ENCODE measurements at regions not wholly inside any gene's neighbourhood (a gene's known extent, or its start where the extent isn't known, plus 50 kb on each side); places are given as distances from the start of the nearest gene placed in this dataset.
"Not testable (repeated sequence)": the region's sequence is repeated elsewhere in the genome, so short reads cannot be mapped to it uniquely, and the experiment has no call there.

DNA sequence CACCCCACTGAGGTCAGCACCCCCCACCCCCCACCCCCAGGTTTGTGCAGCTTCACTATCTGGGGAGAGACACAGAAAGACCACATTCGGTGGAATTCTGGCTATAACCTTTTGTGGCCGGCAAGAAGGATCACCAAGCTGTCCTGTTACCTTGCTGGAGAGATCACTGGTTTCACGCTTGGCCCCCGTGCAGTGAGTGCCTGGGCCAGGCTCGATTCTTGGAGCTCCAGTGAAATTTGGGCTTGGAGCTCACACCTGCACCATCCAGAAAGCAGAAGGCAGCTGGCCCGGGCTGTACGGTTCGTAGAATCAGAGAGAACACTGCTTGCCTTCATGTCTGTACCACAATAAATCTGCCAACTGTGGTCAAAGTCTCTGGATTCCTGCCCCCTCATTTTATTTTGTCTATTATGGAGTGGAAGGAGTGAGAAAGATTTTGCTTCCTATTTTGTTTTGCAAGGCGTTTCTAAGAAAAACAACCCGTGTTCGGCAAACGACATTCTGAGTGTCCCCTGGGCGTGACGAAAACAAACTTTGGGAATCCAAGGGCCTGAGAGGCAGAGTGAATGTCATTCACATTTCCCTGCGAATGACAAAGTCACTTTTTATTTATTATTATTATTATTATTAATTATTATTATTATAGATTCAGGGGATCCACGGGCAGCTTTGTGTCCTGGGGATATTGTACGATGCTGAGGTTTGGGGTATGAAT lies 2845.2 kb downstream of the RPIA start:
- H3K9me3 ChIP-seq (ENCODE audit: control insufficient read depth in 2 of 2, insufficient read depth in 1 of 2, low read depth in 1 of 2, low read length in 1 of 2); H3K27me3 ChIP-seq (ENCODE audit: control insufficient read depth in 3 of 3, insufficient read depth in 3 of 3, low read length in 3 of 3); H3K27ac ChIP-seq (ENCODE audit: low read depth in 1 of 3, low read length in 2 of 3); H3K4me1 ChIP-seq (ENCODE audit: control insufficient read depth in 3 of 3, insufficient read depth in 2 of 3, low read depth in 1 of 3, low read length in 2 of 3); H3K4me3 ChIP-seq (ENCODE audit: low read depth in 1 of 3, low read length in 3 of 3); DNase-seq; FAIRE-seq; H3K36me3 ChIP-seq (ENCODE audit: control insufficient read depth in 3 of 3, insufficient read depth in 2 of 3, low read depth in 1 of 3, low read length in 3 of 3): not testable (repeated sequence)
- WGBS, 3 donors: 70 to 79% (median 71%) methylated on average over 12 to 15 of the region's 17 CpGs

DNA sequence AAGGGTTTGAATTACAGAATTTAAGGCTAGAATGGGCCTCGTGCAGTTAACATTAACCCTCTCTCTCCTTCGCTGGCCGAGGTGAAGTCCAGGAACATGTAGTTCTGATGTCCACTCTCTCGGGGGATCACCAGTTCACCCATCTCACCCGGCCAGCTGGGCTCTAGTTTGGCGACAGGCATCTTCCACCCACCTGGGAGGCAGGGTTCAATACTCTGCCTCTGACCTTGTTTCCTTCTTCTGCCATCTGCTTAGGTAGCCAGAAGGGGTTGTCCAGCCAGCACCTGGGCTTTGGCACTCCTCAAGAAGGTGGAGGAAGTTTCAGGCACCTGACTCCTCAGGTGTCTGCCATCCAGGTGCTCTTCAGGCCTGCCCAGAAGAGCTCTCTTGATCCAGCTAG lies 2857.8 kb downstream of the RPIA start:
- not testable (repeated sequence) for H3K27ac ChIP-seq (ENCODE audit: low read depth in 1 of 3, low read length in 2 of 3); DNase-seq; H3K4me3 ChIP-seq (ENCODE audit: low read depth in 1 of 3, low read length in 3 of 3); H3K4me1 ChIP-seq (ENCODE audit: control insufficient read depth in 3 of 3, insufficient read depth in 2 of 3, low read depth in 1 of 3, low read length in 2 of 3); FAIRE-seq; H3K36me3 ChIP-seq (ENCODE audit: control insufficient read depth in 3 of 3, insufficient read depth in 2 of 3, low read depth in 1 of 3, low read length in 3 of 3); H3K9me3 ChIP-seq (ENCODE audit: control insufficient read depth in 2 of 2, insufficient read depth in 1 of 2, low read depth in 1 of 2, low read length in 1 of 2); H3K27me3 ChIP-seq (ENCODE audit: control insufficient read depth in 3 of 3, insufficient read depth in 3 of 3, low read length in 3 of 3)
- WGBS, 3 donors: 76 to 79% (median 78%) methylated on average over 6 of the region's 6 CpGs

DNA sequence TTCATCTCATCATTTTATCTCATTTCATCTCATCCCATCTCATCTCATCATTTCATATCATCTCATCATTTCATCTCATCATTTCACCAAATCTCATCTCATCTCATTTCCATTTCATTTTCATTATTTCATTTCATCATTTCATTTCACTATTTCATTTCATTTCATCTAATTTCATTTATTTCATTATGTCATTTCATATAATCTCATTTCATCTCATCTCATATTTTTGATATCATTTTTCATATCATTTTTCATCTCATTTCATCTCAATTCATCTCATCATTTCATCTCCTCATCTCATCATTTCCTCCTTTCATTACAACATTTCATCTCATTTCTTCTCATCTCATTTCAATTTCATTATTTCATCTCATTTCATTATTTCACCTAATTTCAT lies 2866.8 kb downstream of the RPIA start:
- not testable (repeated sequence) for H3K4me1 ChIP-seq (ENCODE audit: control insufficient read depth in 3 of 3, insufficient read depth in 2 of 3, low read depth in 1 of 3, low read length in 2 of 3); H3K4me3 ChIP-seq (ENCODE audit: low read depth in 1 of 3, low read length in 3 of 3); H3K27me3 ChIP-seq (ENCODE audit: control insufficient read depth in 3 of 3, insufficient read depth in 3 of 3, low read length in 3 of 3); DNase-seq; H3K9me3 ChIP-seq (ENCODE audit: control insufficient read depth in 2 of 2, insufficient read depth in 1 of 2, low read depth in 1 of 2, low read length in 1 of 2); H3K27ac ChIP-seq (ENCODE audit: low read depth in 1 of 3, low read length in 2 of 3); H3K36me3 ChIP-seq (ENCODE audit: control insufficient read depth in 3 of 3, insufficient read depth in 2 of 3, low read depth in 1 of 3, low read length in 3 of 3)
- peak; percentile 64 for FAIRE-seq

DNA sequence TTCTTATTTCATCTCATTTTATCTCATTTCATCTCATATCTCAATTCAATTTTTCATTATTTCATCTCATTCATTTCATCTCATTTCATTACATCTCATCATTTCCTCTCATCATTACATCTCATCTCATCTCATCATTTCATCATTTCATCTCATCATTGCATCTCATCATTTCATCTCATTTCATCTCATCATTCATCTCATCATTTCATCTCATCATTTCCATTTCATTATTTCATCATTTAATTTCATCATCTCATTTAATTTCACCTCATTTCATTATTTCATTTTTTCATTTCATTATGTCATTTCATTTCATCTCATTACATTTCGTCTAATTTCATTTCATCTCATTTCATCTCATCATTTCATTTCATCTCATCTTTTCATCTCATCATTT lies 2867.8 kb downstream of the RPIA start:
- not testable (repeated sequence) for DNase-seq; H3K27me3 ChIP-seq (ENCODE audit: control insufficient read depth in 3 of 3, insufficient read depth in 3 of 3, low read length in 3 of 3); H3K27ac ChIP-seq (ENCODE audit: low read depth in 1 of 3, low read length in 2 of 3); H3K4me1 ChIP-seq (ENCODE audit: control insufficient read depth in 3 of 3, insufficient read depth in 2 of 3, low read depth in 1 of 3, low read length in 2 of 3); FAIRE-seq; H3K9me3 ChIP-seq (ENCODE audit: control insufficient read depth in 2 of 2, insufficient read depth in 1 of 2, low read depth in 1 of 2, low read length in 1 of 2); H3K4me3 ChIP-seq (ENCODE audit: low read depth in 1 of 3, low read length in 3 of 3); H3K36me3 ChIP-seq (ENCODE audit: control insufficient read depth in 3 of 3, insufficient read depth in 2 of 3, low read depth in 1 of 3, low read length in 3 of 3)
- WGBS, 3 donors: no CpG with 5 or more reads among the region's 1 CpG

DNA sequence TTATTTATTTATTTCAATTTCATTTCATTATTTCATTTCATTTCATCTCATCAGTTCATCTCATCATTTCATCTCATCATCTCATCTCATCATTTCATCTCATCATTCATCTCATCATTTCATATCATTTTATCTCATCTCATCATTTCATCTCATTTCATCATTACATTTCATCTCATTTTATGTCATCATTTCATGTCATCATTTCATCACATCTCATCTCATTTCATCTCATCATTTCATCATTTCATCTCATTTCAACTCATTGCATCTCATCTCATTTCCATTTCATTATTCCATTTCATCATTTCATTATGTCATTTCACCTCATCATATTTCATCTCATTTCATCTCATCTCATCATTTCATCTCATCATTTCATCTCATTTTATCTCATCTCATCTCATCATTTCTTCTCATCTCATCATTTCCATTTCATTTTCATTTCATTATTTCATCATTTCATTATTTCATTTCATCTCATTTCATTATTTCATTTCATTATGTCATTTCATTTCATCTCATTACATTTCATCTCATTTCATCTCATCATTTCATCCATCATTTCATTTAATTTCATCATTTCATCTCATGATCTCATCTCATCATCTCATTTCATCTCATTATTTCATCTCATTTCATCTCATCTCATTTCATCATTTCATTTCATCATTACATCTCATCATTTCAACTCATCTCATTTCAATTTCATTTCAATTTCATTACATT lies 2868.6 kb downstream of the RPIA start:
- not testable (repeated sequence) for DNase-seq

DNA sequence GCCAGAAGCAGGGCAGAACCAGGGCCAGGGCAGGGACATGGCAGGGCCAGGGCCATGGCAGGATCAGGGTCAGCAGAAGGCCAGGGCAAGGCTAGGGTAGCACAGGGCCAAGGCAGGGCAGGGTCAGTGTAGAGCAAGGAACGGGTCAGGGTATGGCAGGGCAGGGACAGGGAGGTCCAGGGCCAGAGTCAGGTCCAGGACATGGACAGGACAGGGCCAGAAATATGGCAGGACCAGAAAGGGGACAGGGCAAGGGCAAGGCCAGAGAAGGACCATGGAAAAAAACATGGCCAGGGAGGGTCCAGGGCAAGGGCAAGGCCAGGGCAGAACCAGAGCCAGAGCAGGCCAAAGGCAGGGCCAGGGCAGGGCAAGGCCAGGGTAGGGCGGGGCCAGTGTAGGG lies 2870.7 kb downstream of the RPIA start:
- FAIRE-seq; H3K9me3 ChIP-seq (ENCODE audit: control insufficient read depth in 2 of 2, insufficient read depth in 1 of 2, low read depth in 1 of 2, low read length in 1 of 2); H3K4me3 ChIP-seq (ENCODE audit: low read depth in 1 of 3, low read length in 3 of 3); DNase-seq; H3K27ac ChIP-seq (ENCODE audit: low read depth in 1 of 3, low read length in 2 of 3); H3K36me3 ChIP-seq (ENCODE audit: control insufficient read depth in 3 of 3, insufficient read depth in 2 of 3, low read depth in 1 of 3, low read length in 3 of 3); H3K4me1 ChIP-seq (ENCODE audit: control insufficient read depth in 3 of 3, insufficient read depth in 2 of 3, low read depth in 1 of 3, low read length in 2 of 3); H3K27me3 ChIP-seq (ENCODE audit: control insufficient read depth in 3 of 3, insufficient read depth in 3 of 3, low read length in 3 of 3): not testable (repeated sequence)
- WGBS, 3 donors: 70 to 100% (median 79%) methylated on average over 1 of the region's 2 CpGs

More for the DNA sequence above, 2868.6 kb downstream of the RPIA start:
- not testable (repeated sequence) for H3K4me3 ChIP-seq (ENCODE audit: low read depth in 1 of 3, low read length in 3 of 3); H3K9me3 ChIP-seq (ENCODE audit: control insufficient read depth in 2 of 2, insufficient read depth in 1 of 2, low read depth in 1 of 2, low read length in 1 of 2); H3K27me3 ChIP-seq (ENCODE audit: control insufficient read depth in 3 of 3, insufficient read depth in 3 of 3, low read length in 3 of 3); H3K27ac ChIP-seq (ENCODE audit: low read depth in 1 of 3, low read length in 2 of 3); H3K36me3 ChIP-seq (ENCODE audit: control insufficient read depth in 3 of 3, insufficient read depth in 2 of 3, low read depth in 1 of 3, low read length in 3 of 3); FAIRE-seq; H3K4me1 ChIP-seq (ENCODE audit: control insufficient read depth in 3 of 3, insufficient read depth in 2 of 3, low read depth in 1 of 3, low read length in 2 of 3)

DNA sequence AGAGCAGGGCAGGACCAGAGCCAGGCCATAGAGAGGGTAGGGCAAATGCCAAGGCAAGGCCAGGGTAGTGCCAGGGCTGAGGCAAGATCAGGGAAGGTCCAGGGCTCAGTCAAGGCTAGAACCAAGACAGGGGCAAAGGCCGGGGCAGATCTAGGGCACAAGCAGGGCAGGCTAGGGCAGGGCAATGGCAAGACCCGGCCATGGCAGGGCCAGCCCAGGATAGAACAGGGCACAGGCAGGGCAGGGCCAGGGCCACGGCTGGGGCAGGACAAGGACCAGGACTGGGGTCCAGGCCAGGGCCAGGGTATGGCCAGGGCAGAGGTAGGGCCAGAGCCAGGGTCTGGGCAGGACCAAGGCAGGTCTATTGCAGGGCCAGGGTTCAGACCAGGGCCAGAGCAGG lies 2873.2 kb downstream of the RPIA start:
- H3K36me3 ChIP-seq (ENCODE audit: control insufficient read depth in 3 of 3, insufficient read depth in 2 of 3, low read depth in 1 of 3, low read length in 3 of 3); H3K27me3 ChIP-seq (ENCODE audit: control insufficient read depth in 3 of 3, insufficient read depth in 3 of 3, low read length in 3 of 3); H3K27ac ChIP-seq (ENCODE audit: low read depth in 1 of 3, low read length in 2 of 3); H3K4me3 ChIP-seq (ENCODE audit: low read depth in 1 of 3, low read length in 3 of 3); FAIRE-seq; DNase-seq; H3K4me1 ChIP-seq (ENCODE audit: control insufficient read depth in 3 of 3, insufficient read depth in 2 of 3, low read depth in 1 of 3, low read length in 2 of 3); H3K9me3 ChIP-seq (ENCODE audit: control insufficient read depth in 2 of 2, insufficient read depth in 1 of 2, low read depth in 1 of 2, low read length in 1 of 2): not testable (repeated sequence)
- 78 to 87% (median 85%) methylated on average over 3 of the region's 3 CpGs for WGBS, 3 donors

DNA sequence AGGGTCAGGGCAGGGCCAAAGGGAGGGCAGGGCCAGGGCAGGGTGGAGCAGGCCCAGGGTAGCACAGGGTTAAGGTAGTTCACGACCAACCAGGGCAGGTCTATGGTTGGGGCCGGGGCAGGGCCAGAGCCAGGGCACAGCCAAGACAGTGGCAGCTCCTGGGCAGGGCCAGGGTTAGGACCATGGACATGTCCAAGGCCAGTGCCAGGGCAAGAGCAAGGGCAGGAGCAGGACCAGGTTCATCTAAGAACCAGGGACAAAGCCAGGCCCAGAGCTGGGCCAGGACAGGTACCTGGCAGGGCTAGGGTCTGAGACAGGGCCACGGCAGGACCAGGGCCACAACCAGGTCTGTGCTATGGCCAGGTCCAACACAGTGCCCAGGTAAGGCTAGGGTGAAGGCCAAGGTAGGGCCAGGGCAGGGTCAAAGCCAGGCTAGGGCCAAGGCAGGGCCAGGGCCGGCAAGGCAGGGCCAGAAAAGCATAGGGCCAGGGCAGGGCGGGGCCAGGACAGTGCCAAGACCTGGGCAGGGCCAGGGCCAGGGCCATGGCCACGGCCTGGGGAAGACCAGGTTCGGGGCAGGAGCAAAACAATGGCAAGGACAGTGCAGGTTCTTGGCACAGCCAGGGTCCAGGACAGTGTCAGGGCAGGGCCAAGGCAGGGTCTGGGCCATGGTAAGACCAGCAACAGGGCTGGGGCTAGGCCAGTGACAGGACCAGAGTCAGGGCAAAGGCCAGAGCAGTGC lies 2874.4 kb downstream of the RPIA start:
- 50 to 72% (median 69%) methylated on average over 3 to 4 of the region's 7 CpGs for WGBS, 3 donors
- DNase-seq; H3K4me3 ChIP-seq (ENCODE audit: low read depth in 1 of 3, low read length in 3 of 3); H3K27ac ChIP-seq (ENCODE audit: low read depth in 1 of 3, low read length in 2 of 3); FAIRE-seq; H3K9me3 ChIP-seq (ENCODE audit: control insufficient read depth in 2 of 2, insufficient read depth in 1 of 2, low read depth in 1 of 2, low read length in 1 of 2); H3K27me3 ChIP-seq (ENCODE audit: control insufficient read depth in 3 of 3, insufficient read depth in 3 of 3, low read length in 3 of 3); H3K36me3 ChIP-seq (ENCODE audit: control insufficient read depth in 3 of 3, insufficient read depth in 2 of 3, low read depth in 1 of 3, low read length in 3 of 3); H3K4me1 ChIP-seq (ENCODE audit: control insufficient read depth in 3 of 3, insufficient read depth in 2 of 3, low read depth in 1 of 3, low read length in 2 of 3): not testable (repeated sequence)
